ENCODE measurements at regions not wholly inside any gene's neighbourhood (a gene's known extent, or its start where the extent isn't known, plus 50 kb on each side); places are given as distances from the start of the nearest gene placed in this dataset.

GRCh38 chrY:19134426-19134825, 360.9 kb upstream of the HSFY2 start:
- DNase-seq, result no peak

GRCh38 chrY:19130569-19131358, 357.2 kb upstream of the HSFY2 start:
- DNase-seq, result no peak

- DNase-seq, result no peak
Observed at GRCh38 chrY:19126889-19127288, 353.4 kb upstream of the HSFY2 start.

- no peak for DNase-seq
Observed at GRCh38 chrY:19124609-19125008, 351.1 kb upstream of the HSFY2 start.

- DNase-seq, result no peak
Observed at GRCh38 chrY:19122450-19122849, 348.9 kb upstream of the HSFY2 start.

GRCh38 chrY:19098349-19098748, 324.8 kb upstream of the HSFY2 start:
- DNase-seq, result no peak

GRCh38 chrY:19095460-19095859, 321.9 kb upstream of the HSFY2 start:
- no peak for DNase-seq

GRCh38 chrY:19083006-19083405, 309.5 kb upstream of the HSFY2 start:
- no peak for DNase-seq

GRCh38 chrY:19077698-19078113, 304.2 kb upstream of the HSFY2 start:
- peak; percentile 0 for DNase-seq

- peak; percentile 32 for DNase-seq
Observed at GRCh38 chrY:19076846-19077697, 303.5 kb upstream of the HSFY2 start.

GRCh38 chrY:19075471-19076253, 302.1 kb upstream of the HSFY2 start:
- peak; percentile 2 for DNase-seq

GRCh38 chrY:19067435-19067834, 293.9 kb upstream of the HSFY2 start:
- DNase-seq, result no peak

GRCh38 chrY:19066447-19067190, 293.1 kb upstream of the HSFY2 start:
- DNase-seq, result no peak

GRCh38 chrY:19065119-19065518, 291.6 kb upstream of the HSFY2 start:
- no peak for DNase-seq

- no peak for DNase-seq
Observed at GRCh38 chrY:19059733-19060132, 286.2 kb upstream of the HSFY2 start.

GRCh38 chrY:19058831-19059370, 285.4 kb upstream of the HSFY2 start:
- no peak for DNase-seq

- DNase-seq, result no peak
Observed at GRCh38 chrY:19056138-19056469, 282.6 kb upstream of the HSFY2 start.

- DNase-seq, result no peak
Observed at GRCh38 chrY:19055232-19056137, 281.9 kb upstream of the HSFY2 start.

- no peak for DNase-seq
Observed at GRCh38 chrY:19053806-19054205, 280.3 kb upstream of the HSFY2 start.

- DNase-seq, result no peak
Observed at GRCh38 chrY:19051021-19051420, 277.5 kb upstream of the HSFY2 start.

GRCh38 chrY:19042984-19043442, 269.5 kb upstream of the HSFY2 start:
- DNase-seq, result no peak
